IPS-NIHi11 (cell line): ENCODE measurements at regions not wholly inside any gene's neighbourhood (a gene's known extent, or its start where the extent isn't known, plus 50 kb on each side); places are given as distances from the start of the nearest gene placed in this dataset.
"Not testable (repeated sequence)": the region's sequence is repeated elsewhere in the genome, so short reads cannot be mapped to it uniquely, and the experiment has no call there.

Experiments
- DNase-seq: peaks from one replicate; pipeline ENCODE4 v3.0.0; 2012; ENCODE audit warnings: mixed read lengths, low spot score

- DNase-seq: no peak
Measured at GRCh38 chr2:5617796-5618195, 74.4 kb upstream of the SOX11 start.

GRCh38 chr2:5618271-5618670, 73.9 kb upstream of the SOX11 start:
- no peak for DNase-seq

- not testable (repeated sequence) for DNase-seq
Measured at GRCh38 chr2:5625556-5626065, 66.6 kb upstream of the SOX11 start.

GRCh38 chr2:5628484-5628883, 63.7 kb upstream of the SOX11 start:
- not testable (repeated sequence) for DNase-seq

- not testable (repeated sequence) for DNase-seq
Measured at GRCh38 chr2:5629510-5629909, 62.7 kb upstream of the SOX11 start.

GRCh38 chr2:5637051-5637450, 55.1 kb upstream of the SOX11 start:
- not testable (repeated sequence) for DNase-seq
